Caki2 (cell line): ENCODE measurements at regions not wholly inside any gene's neighbourhood (a gene's known extent, or its start where the extent isn't known, plus 50 kb on each side); places are given as distances from the start of the nearest gene placed in this dataset.
"Not testable (repeated sequence)": the region's sequence is repeated elsewhere in the genome, so short reads cannot be mapped to it uniquely, and the experiment has no call there.

Experiments
- DNase-seq: peaks from one replicate; pipeline ENCODE4 v3.0.0-alpha.2; 2015; ENCODE audit warnings: low read depth
- in situ Hi-C: cut with HindIII; loops from 2 replicates; pipeline ENCODE4 v1.10.0; 2016; ENCODE audit warnings: low sequenced_read_pairs, low pct_unique_long_range_greater_than_20kb, mixed read lengths

DNA sequence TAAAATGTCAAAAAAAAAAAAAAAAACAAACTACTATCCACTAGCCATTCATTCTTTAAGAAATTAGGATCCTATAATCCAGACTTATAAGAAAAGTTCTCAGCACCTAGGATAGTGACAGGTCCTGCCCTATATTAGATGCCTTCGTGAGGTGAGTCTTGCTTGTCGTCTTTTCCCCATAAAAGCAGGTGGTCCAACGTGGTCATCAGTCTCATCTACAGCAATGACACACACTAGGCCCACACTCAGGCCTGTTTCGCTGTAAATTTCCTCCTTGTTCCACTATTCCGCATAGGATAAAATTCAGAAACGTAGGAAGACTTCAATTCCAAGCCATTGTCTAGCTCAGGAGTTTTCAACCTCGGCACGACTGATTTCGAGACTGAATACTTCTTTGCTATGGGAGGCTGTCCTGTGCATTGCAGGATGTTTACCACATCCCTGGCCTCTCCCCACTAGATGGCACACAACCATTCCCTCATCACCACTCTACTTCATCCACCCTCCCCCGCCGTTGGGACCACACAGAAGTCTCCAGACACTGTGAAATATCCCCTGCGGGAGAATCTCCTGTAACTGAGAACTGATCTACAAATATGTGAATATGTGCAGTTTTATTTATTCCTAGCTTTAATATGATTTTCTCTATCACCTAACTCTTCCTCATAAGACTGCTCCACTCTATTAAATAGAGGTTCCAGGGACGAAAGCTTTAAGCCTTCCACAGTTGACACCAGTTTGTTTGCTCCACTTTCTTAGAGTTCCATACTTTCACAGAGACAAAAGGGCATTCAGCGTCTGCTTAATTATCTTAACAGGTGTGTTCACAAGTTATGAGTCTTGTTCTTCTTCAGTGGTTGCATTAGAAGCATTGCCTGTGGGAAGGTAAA is 346.3 kb downstream of the BMP2 start:
- peak; percentile 22 for DNase-seq
- in situ Hi-C loops: no loop called here

GRCh38 chr20:7123457-7123856 is 356.0 kb downstream of the BMP2 start:
- in situ Hi-C loops: no loop called here

DNA sequence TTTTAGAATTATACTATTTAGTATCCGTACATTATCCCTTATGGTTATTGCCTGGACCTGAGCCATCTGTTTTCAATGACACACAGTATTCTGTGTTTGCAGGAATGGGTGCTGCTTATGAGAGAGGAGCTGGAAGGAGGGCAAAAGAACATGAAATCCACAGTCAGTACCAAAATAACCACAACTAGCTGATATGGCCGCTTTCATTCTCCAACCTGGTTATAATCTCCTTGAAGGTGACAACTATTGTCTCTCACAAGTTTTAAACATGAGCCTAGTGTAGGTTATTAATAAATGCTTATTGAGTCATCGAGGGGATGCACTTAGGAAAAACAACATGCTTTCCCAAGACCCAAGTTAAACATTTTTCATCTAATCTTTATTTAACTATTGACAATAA is 356.6 kb downstream of the BMP2 start:
- in situ Hi-C loops: no loop called here
- no peak for DNase-seq

More at GRCh38 chr20:7123457-7123856, 356.0 kb downstream of the BMP2 start:
- DNase-seq: no peak

GRCh38 chr20:7136886-7137285 is 369.4 kb downstream of the BMP2 start:
- in situ Hi-C loops: no loop called here
- DNase-seq: no peak

GRCh38 chr20:7137395-7138151 is 370.1 kb downstream of the BMP2 start:
- DNase-seq: no peak
- in situ Hi-C loops: no loop called here

GRCh38 chr20:7144464-7144863 is 377.0 kb downstream of the BMP2 start:
- in situ Hi-C loops: no loop called here
- no peak for DNase-seq

- in situ Hi-C loops: no loop called here
- DNase-seq: no peak
These were observed 379.2 kb downstream of the BMP2 start for GRCh38 chr20:7146552-7147219.

DNA sequence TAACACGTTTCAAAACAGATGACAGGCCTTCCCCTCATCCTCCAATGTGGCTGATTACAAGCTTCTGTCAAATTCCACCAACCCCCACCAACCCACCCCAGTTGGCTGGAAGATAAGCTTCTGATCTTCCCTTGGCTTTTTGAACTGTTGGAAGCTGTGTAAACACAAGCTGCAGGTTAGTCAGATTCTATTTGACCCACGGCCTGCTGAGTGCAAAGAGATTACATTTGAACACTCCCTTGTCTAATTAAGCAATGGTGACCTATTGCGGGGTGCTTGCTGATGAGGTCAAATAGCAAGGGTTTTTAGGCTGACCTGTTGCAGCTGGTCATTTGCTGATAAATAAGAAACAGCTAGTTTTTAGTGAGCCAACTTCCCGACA is 379.7 kb downstream of the BMP2 start:
- in situ Hi-C loops: no loop called here
- DNase-seq: no peak

DNA sequence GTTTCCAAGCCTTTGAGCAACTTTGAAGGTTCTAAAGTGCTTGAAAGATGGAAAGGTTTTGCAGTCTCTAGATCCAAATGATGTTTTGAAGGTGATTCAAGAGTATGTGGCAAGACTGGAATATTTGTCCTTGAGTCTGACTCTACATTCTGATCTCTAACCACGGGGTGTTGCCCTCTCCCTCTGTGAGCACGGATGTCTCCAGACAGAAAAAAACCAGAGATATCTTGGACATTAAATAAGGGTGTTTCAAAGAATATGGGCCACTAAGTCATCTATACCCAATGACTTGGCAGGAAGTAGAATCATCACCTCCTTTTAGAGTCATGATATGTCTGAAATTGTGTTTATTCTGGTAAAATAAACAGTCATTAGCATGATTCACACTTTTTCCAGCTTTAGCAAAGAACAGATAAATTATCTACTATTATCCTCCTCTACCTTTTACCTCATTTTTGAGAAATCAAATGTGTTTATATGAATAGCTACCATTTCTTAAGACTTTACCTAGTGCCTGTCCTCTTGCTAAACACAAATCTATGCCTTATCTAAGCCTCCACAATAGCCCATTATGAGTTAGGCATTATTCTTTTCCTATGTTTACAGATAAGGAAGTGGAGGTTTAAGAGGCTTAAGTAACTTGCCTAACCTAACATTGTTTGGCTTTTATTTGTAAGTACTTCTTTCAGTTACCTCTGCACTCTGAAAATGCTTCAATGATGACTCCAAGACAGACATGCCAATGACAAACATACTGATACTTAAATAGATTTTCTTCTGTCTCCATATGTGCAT is 384.4 kb downstream of the BMP2 start:
- peak; percentile 19 for DNase-seq
- in situ Hi-C loops: no loop called here

GRCh38 chr20:7155282-7155681 is 387.8 kb downstream of the BMP2 start:
- in situ Hi-C loops: no loop called here
- DNase-seq: no peak

GRCh38 chr20:7155794-7156193 is 388.3 kb downstream of the BMP2 start:
- DNase-seq: peak; percentile 16
- in situ Hi-C loops: no loop called here

- DNase-seq: no peak
- in situ Hi-C loops: no loop called here
These were observed 392.4 kb downstream of the BMP2 start for GRCh38 chr20:7159903-7160302.

DNA sequence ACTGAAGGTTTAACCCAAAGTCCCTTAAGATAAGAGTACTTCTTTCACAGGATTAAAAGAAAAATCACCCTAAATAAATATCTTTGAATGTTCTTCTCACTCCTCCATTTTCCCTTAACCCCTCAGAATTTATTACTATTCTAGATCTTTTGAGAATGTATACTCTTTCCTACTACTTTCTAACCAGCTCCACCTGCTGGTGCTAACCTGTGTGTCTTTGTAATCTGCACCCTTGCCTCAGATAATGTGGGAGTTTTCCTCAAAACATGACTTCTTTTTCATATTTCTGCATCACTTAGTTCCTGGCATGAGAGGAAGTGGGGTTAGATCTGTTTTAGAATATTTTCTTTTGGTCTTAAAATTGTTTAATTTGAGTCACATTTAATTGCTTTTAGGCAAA is 394.2 kb downstream of the BMP2 start:
- DNase-seq: peak; percentile 39
- in situ Hi-C loops: no loop called here

GRCh38 chr20:7171911-7172310 is 404.4 kb downstream of the BMP2 start:
- DNase-seq: no peak
- in situ Hi-C loops: no loop called here

DNA sequence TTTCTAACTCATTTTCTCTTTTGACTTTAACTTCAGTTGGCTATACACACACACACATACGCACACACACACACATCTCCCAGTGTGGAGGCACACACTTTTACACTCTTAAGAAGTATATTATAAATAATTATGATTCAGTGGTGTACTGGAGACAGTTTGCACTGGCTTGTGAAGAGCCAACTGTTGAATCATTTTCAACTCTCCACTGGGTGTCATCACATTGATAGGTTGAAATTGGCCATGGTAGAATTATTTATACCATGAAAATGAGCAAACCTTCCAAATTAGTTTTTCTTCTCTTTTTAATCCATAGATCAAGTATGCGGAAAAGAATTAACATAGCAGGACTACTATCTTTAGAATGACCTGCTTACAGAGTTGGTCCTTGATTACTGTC is 407.1 kb downstream of the BMP2 start:
- in situ Hi-C loops: no loop called here
- no peak for DNase-seq

DNA sequence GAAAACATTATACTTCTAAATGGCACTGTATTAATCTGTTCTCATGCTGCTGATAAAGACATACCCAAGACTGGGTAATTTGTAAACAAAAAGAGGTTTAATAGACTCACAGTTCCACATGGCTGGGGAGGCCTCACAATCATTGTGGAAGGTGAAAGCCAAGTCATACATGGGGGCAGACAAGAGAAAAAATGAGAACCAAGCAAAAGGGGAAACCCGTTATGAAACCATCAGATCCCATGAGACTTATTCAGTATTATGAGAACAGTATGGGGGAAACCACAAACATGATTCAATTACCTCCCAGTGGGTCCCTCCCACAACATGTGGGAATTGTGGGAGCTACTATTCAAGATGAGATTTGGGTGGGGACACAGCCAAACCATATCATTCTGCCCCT is 408.3 kb downstream of the BMP2 start:
- in situ Hi-C loops, DNase-seq: not testable (repeated sequence)

DNA sequence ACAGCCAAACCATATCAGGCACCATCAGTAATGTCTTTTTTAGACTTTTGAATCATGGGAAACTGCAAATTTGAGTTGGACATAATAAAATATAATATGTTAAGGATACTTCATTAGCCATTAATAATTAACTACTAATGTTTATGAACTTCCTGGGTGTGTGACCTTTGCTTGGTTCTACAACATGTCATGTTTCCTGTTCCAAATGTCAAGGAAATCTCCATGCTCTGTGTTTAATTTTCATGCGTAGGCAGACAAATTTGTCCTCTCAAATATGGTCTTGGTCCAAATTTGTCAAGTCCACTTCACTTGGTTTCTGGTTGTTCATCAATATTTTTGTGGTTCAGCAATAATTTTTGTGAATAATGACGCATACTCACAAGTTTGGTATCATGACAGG is 410.5 kb downstream of the BMP2 start:
- in situ Hi-C loops: no loop called here

GRCh38 chr20:7180256-7181045 is 413.0 kb downstream of the BMP2 start:
- DNase-seq: no peak

More for the DNA sequence above, 410.5 kb downstream of the BMP2 start:
- DNase-seq: no peak

More at GRCh38 chr20:7180256-7181045, 413.0 kb downstream of the BMP2 start:
- in situ Hi-C loops: no loop called here
